WERI-Rb-1 (cell line): ENCODE measurements at regions not wholly inside any gene's neighbourhood (a gene's known extent, or its start where the extent isn't known, plus 50 kb on each side); places are given as distances from the start of the nearest gene placed in this dataset.

ENCODE experiments used
- DNase-seq: peaks from one replicate; pipeline ENCODE4 v3.0.0-alpha.2; 2020
- H3K27ac ChIP-seq: fragments of 250-450 bp; sonication (Bioruptor Pico); 2 replicates; pipeline ENCODE4 v1.5.1; 2020; ENCODE audit warnings: mild to moderate bottlenecking, moderate library complexity
- H3K27me3 ChIP-seq: fragments of 250-450 bp; sonication (Bioruptor Pico); 2 replicates; pipeline ENCODE4 v1.5.1; 2021; ENCODE audit warnings: mild to moderate bottlenecking, low read depth, moderate library complexity; ENCODE audit not compliant: insufficient read depth, severe bottlenecking
- H3K36me3 ChIP-seq: fragments of 250-450 bp; sonication (Bioruptor Pico); 2 replicates; pipeline ENCODE4 v1.5.1; 2020; ENCODE audit warnings: mild to moderate bottlenecking, moderate library complexity
- H3K4me3 ChIP-seq: 2 replicates; pipeline ENCODE4 v1.5.1; 2011; ENCODE audit warnings: low read depth, mild to moderate bottlenecking, control low read depth, low read length
- H3K9me3 ChIP-seq: fragments of 250-450 bp; sonication (Bioruptor Pico); 2 replicates; pipeline ENCODE4 v1.5.1; 2021; ENCODE audit warnings: mild to moderate bottlenecking, moderate library complexity; ENCODE audit not compliant: severe bottlenecking
- TF ChIP-seq, protein P1 (sequence below): IDR thresholded peaks from 2 replicates; pipeline ENCODE4 v1.5.1; 2011; ENCODE audit warnings: low read depth, mild to moderate bottlenecking, control low read depth, inconsistent platforms, low read length

DNA sequence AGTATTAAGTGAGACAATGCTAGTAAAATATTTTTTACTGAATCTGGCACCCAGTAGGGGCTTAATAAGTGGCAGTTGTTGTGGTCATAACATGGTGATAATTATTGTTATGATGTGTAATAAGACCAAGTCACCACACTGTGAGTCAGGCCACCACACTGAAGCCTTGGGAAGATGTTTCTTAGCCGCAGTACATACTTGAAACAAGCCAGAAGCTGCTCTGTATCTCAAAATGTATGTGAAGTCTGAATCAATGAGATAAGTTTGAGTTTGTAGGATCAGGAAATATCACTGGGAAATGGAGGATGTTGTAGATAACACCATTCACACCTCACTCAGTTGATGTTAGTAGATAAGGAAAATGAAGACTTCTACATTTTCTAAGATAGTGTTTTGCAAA is 51.3 kb upstream of the PTPN3 start:
- no peak for DNase-seq
- Histone ChIP-seq H3K27me3 (peaks cover 72% of the 10 kb centered on the region), H3K9me3 (peaks cover 11% of the 10 kb centered on the region), H3K36me3 (no peaks in the 10 kb centered on the region), H3K27ac (no peak overlapping the region), H3K4me3 (no peak overlapping the region)
- TF ChIP-seq, protein P1, sequence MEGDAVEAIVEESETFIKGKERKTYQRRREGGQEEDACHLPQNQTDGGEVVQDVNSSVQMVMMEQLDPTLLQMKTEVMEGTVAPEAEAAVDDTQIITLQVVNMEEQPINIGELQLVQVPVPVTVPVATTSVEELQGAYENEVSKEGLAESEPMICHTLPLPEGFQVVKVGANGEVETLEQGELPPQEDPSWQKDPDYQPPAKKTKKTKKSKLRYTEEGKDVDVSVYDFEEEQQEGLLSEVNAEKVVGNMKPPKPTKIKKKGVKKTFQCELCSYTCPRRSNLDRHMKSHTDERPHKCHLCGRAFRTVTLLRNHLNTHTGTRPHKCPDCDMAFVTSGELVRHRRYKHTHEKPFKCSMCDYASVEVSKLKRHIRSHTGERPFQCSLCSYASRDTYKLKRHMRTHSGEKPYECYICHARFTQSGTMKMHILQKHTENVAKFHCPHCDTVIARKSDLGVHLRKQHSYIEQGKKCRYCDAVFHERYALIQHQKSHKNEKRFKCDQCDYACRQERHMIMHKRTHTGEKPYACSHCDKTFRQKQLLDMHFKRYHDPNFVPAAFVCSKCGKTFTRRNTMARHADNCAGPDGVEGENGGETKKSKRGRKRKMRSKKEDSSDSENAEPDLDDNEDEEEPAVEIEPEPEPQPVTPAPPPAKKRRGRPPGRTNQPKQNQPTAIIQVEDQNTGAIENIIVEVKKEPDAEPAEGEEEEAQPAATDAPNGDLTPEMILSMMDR: no peak

DNA sequence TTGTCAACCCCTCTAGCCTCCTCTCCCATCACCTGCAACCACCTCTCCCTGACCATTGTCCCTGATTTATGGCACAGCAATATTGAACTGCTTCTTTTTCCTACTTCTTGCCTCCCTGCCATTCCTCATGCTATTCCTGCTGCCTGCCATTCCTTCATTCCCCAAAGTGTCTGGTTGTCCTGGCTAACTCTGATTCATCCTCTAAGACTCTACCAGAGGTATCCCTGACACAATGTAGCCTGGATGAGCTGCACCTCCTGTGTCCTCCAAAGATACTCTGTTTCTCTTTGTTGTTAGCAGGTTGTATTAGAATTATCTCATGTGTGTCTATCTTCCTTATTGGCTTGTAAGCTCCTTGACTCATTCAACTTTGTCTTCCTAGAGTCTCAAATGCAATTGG is 53.5 kb upstream of the PTPN3 start:
- H3K27me3 ChIP-seq: peaks cover 94% of the 10 kb centered on the region
- H3K36me3 ChIP-seq: no peaks in the 10 kb centered on the region
- DNase-seq: no peak
- no peak overlapping the region for H3K4me3 ChIP-seq
- TF ChIP-seq, protein P1: no peak
- H3K9me3 ChIP-seq: peaks cover 5% of the 10 kb centered on the region
- H3K27ac ChIP-seq: no peak overlapping the region

DNA sequence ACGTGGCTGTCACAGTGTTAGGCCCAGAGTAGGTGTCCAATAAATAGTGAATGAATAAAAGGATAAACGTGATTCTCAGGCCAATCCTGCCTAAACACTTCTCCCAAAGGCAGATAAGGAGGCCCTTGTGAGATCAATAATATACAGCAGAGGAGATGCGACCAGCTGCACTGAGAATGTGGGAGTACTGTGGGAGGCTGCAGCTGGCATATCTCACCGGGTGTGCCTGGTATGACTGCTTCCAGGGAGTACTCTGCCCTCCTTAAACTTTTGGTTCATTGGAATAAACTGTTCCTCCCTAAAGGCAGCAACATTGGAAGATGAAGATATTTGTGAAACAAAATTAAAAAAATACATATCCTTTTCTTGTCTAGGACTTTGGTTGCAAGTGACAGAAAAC is 57.1 kb upstream of the PTPN3 start:
- DNase-seq: no peak
- no peak overlapping the region for H3K4me3 ChIP-seq
- TF ChIP-seq, protein P1: no peak
- H3K36me3 ChIP-seq: no peaks in the 10 kb centered on the region
- H3K27ac ChIP-seq: no peak overlapping the region
- H3K27me3 ChIP-seq: peaks cover 98% of the 10 kb centered on the region
- H3K9me3 ChIP-seq: peaks cover 4% of the 10 kb centered on the region

DNA sequence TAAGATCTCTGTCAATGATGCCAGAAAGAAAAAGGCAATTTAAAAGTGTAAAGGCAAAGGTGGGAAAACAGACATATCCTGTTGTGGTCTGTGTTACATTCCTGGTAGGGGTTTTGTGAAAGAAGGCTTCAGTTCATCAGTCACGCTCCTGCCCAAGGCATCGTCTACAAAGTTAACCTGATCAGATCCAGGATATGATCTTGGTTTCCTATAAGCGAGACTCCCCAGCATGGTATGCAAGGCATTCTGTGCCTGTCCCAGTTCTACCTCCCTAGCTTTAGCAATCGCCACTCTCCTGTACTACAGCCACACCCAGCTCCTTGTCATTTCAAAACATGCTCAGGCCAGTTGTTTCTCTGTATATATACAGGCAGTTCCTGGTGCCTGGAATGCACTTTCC is 58.0 kb upstream of the PTPN3 start:
- Histone ChIP-seq H3K27me3 (peaks cover 98% of the 10 kb centered on the region), H3K27ac (no peak overlapping the region), H3K4me3 (no peak overlapping the region), H3K9me3 (peaks cover 4% of the 10 kb centered on the region), H3K36me3 (no peaks in the 10 kb centered on the region)
- TF ChIP-seq, protein P1: no peak
- no peak for DNase-seq

DNA sequence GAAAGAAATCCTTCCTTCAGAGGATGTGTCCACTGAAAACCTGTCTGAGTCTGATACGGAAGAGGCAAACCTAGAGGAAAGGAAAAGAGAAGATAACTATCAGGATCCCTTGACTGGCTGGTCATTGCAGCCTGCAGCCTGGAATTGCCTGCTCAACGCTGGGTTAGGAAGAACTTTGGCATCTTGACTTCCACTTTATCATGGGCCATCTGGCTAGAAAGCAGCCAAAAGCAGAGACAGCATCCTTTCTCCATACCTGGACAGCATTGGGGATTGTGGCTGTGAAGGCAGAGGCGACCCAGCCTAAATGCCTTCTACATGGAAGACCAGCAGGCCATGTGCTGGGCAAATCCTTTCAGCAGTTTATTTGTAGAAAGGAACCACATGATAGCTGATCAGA is 58.7 kb upstream of the PTPN3 start:
- no peak for DNase-seq
- Histone ChIP-seq H3K27ac (no peak overlapping the region), H3K36me3 (no peaks in the 10 kb centered on the region), H3K27me3 (peaks cover 97% of the 10 kb centered on the region), H3K9me3 (peaks cover 4% of the 10 kb centered on the region), H3K4me3 (no peak overlapping the region)
- TF ChIP-seq, protein P1: no peak

DNA sequence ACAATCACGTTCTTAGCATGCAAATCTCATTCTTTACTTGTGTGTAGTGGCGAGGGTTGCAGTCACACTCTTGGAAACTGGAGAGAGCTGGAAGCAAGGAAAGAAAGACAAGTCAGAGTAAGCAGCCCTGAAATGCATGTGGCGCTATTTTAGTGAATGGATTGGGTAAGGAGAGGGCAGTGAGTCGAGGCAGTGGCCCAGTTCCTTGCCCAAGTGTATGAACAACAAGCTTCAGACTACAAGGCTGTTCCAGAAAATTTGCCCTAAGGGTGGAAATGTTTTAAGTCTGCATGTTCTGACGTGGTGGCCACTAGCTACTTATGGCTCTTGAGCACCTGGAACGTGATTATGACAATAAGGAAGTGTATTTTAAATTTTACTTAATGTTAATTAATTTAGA is 59.4 kb upstream of the PTPN3 start:
- no peak for DNase-seq
- Histone ChIP-seq H3K27me3 (peaks cover 97% of the 10 kb centered on the region), H3K4me3 (no peak overlapping the region), H3K9me3 (peaks cover 4% of the 10 kb centered on the region), H3K36me3 (no peaks in the 10 kb centered on the region), H3K27ac (no peak overlapping the region)
- TF ChIP-seq, protein P1: no peak
